ENCODE measurements at regions not wholly inside any gene's neighbourhood (a gene's known extent, or its start where the extent isn't known, plus 50 kb on each side); places are given as distances from the start of the nearest gene placed in this dataset.

DNA sequence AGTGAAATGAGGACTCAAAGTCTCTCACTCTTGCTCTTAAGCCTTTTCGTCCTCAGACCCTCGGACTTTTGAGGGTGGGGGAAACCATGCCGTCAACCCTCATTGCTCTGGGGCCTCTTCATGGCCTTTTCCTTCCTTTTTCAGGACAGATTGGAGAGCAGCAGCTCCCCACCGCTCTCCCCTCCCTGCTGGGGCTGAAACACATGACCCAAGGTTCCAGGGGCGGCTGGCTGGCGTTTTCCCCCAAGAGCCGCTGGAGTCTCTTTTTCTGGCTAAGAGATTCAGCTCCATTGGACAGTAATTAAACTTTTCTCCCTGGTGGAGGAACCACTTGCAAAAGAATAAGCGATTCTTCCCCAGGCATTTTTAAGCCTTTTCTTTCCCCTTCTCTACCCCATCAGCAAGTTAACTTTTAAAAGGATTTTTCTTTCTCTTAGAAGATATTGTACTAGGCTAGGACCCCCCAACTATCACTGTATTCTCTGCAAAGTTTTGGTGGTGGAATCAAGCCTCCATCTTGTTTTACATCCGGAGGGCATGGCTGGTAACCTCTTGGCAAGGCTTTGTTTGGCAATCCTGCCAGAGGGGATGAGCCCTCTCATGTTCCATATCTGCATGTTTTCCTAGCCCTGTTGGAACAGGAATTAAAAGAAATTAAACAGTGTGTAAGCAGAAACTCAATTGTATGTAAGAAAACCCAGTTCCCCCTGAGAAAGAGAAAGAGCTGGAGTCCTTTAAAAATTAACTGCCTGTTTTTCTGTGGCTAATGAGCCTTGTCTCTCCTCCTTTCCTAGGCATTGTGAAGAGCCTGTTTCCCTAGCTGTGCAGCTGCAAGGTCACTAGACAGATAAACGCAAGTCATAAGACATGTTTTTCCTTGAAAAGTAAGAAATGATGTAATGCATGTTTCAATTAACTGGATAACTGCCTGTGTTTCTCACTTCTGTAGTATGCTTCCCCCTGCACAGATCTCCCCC lies 100.8 kb upstream of the GPR6 start:
- TF ChIP-seq CTCF (IDR thresholded peaks at IDR 0.05 in 8 of 11, conservative IDR thresholded peaks at IDR 0.05 in 3 of 11) (no peak), POLR2AphosphoS5 (IDR thresholded peaks at IDR 0.05) (no peak)

Measured in spleen (tissue), 7 donors.